Endothelial cell of umbilical vein (primary cell): ENCODE measurements at regions not wholly inside any gene's neighbourhood (a gene's known extent, or its start where the extent isn't known, plus 50 kb on each side); places are given as distances from the start of the nearest gene placed in this dataset.

Experiments
- FOS ChIP-seq: IDR thresholded peaks from 2 replicates; pipeline ENCODE4 v1.6.1; 2011; ENCODE audit warnings: mild to moderate bottlenecking, low read length, moderate library complexity, borderline replicate concordance; ENCODE audit not compliant: insufficient read depth
- POLR2A ChIP-seq: IDR thresholded peaks from 2 replicates; pipeline ENCODE4 v1.6.1; 2012; ENCODE audit warnings: low read depth, mild to moderate bottlenecking, control low read depth, low read length
- TF ChIP-seq, protein P1 (sequence below), 2 donors: IDR thresholded peaks; 1 replicate in 1 of 2; 2 replicates in 1 of 2; pipeline ENCODE4 v1.5.1; 2011; ENCODE audit warnings: low read length in 2 of 2, mild to moderate bottlenecking in 2 of 2, moderate library complexity in 2 of 2, control low read depth in 1 of 2, inconsistent platforms in 1 of 2, low read depth in 1 of 2; ENCODE audit not compliant: insufficient read depth in 1 of 2; ENCODE audit errors: extremely low read depth in 1 of 2

DNA sequence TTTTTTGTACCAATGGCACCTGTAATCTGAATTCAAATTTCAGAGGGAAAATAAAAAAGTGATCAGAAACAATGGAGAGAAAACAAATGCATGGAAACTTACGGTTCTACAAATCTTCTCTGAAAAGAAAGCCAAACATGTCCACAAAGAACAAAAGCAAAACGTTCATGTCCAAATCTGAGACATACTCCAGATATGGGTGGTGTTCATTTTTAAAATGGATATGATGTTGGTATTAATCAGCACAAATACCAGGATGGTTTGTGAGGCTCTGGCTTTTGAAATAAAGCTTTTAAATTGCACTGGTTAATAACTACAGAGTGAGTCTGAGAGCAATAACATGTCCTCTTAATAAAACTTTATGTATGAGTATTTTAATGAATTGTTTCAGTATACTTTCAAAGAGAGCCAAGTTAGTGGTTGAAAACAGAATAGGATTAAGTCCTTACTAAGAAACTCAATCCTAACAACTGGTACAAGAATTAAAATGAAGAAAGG is 366.4 kb downstream of the INHBA start:
- no peak for TF ChIP-seq POLR2A
- TF ChIP-seq, protein P1, sequence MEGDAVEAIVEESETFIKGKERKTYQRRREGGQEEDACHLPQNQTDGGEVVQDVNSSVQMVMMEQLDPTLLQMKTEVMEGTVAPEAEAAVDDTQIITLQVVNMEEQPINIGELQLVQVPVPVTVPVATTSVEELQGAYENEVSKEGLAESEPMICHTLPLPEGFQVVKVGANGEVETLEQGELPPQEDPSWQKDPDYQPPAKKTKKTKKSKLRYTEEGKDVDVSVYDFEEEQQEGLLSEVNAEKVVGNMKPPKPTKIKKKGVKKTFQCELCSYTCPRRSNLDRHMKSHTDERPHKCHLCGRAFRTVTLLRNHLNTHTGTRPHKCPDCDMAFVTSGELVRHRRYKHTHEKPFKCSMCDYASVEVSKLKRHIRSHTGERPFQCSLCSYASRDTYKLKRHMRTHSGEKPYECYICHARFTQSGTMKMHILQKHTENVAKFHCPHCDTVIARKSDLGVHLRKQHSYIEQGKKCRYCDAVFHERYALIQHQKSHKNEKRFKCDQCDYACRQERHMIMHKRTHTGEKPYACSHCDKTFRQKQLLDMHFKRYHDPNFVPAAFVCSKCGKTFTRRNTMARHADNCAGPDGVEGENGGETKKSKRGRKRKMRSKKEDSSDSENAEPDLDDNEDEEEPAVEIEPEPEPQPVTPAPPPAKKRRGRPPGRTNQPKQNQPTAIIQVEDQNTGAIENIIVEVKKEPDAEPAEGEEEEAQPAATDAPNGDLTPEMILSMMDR (IDR thresholded peaks at IDR 0.05; ENCODE audit: extremely low read depth in 1 of 2, insufficient read depth in 1 of 2, low read depth in 1 of 2, low read length in 2 of 2) = no peak
- no peak for TF ChIP-seq FOS
